GM20000 (cell line): ENCODE measurements at regions not wholly inside any gene's neighbourhood (a gene's known extent, or its start where the extent isn't known, plus 50 kb on each side); places are given as distances from the start of the nearest gene placed in this dataset.

Experiments
- DNase-seq: peaks from one replicate; pipeline ENCODE4 v3.0.0; 2012; ENCODE audit warnings: low spot score
- TF ChIP-seq, protein P1 (sequence below): IDR thresholded peaks from 2 replicates; pipeline ENCODE4 v1.5.1; 2012; ENCODE audit warnings: mild to moderate bottlenecking, control low read depth; ENCODE audit errors: extremely low read depth, missing control alignments

DNA sequence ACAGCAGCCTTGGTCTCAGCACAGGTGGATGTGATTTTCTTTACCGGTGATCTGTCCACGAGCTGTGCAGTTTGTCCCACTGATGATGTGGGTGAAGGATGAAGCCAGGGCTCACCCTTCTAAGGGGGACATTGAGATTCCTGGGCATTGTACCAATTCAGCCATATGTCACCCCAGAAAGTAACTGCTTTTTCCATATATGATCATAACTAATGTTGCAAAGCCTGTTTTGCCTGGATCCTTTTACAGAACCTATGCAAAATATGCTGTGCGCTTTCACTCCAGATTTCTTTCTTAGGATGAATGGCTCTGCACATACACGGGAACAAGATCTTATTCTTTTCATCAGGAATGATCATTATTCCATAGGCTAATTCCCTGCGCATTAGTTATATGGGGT lies 96.9 kb upstream of the POU3F3 start:
- DNase-seq, result no peak
- TF ChIP-seq, protein P1, sequence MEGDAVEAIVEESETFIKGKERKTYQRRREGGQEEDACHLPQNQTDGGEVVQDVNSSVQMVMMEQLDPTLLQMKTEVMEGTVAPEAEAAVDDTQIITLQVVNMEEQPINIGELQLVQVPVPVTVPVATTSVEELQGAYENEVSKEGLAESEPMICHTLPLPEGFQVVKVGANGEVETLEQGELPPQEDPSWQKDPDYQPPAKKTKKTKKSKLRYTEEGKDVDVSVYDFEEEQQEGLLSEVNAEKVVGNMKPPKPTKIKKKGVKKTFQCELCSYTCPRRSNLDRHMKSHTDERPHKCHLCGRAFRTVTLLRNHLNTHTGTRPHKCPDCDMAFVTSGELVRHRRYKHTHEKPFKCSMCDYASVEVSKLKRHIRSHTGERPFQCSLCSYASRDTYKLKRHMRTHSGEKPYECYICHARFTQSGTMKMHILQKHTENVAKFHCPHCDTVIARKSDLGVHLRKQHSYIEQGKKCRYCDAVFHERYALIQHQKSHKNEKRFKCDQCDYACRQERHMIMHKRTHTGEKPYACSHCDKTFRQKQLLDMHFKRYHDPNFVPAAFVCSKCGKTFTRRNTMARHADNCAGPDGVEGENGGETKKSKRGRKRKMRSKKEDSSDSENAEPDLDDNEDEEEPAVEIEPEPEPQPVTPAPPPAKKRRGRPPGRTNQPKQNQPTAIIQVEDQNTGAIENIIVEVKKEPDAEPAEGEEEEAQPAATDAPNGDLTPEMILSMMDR, result no peak

GRCh38 chr2:104758199-104758620 lies 95.7 kb upstream of the POU3F3 start:
- TF ChIP-seq, protein P1, result no peak
- no peak for DNase-seq

- DNase-seq, result no peak
- TF ChIP-seq, protein P1, result no peak
Measured at GRCh38 chr2:104762031-104762430, 91.9 kb upstream of the POU3F3 start.

GRCh38 chr2:104766683-104767082 lies 87.2 kb upstream of the POU3F3 start:
- TF ChIP-seq, protein P1, result no peak
- no peak for DNase-seq

DNA sequence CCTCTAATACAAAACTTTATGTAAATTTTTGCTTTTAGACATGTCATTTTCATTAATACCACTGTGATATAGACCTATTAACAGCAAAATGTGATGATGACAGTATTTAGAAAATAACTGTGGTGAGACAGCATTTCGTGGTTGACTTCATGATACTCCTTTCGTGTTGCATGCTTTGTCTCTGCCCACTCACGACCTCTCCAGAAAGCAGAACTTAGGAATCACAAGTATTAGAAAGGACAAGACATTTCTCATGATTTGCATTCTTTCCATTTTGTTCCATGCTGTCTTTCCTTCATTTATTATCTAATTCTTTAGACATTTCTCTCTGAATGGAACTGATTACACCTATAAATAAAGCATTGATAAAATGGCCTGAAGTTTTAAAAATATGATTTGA lies 85.2 kb upstream of the POU3F3 start:
- TF ChIP-seq, protein P1, result no peak

DNA sequence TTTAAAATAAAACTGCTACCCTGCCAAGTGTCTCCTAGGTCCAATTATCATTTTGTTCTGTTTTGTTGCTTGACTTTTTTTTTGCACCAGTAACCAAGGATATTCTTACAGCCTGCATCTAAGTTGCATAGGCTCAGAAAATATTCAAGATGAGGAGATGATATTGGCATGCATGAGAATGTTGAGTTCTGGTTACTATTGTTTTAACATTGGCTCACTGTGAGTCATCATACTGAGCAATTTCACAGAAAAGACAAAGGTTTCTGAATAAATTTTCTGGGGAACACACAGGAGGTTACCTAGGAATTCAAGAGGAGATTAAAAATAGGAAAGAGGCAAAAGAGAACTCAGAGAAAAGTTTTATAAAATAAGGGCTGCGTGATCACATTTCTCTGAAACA lies 84.8 kb upstream of the POU3F3 start:
- DNase-seq, result no peak
- TF ChIP-seq, protein P1, result no peak

More for the DNA sequence above, 85.2 kb upstream of the POU3F3 start:
- no peak for DNase-seq

GRCh38 chr2:104772996-104773395 lies 80.9 kb upstream of the POU3F3 start:
- no peak for DNase-seq
- TF ChIP-seq, protein P1, result no peak
